ENCODE measurements at regions not wholly inside any gene's neighbourhood (a gene's known extent, or its start where the extent isn't known, plus 50 kb on each side); places are given as distances from the start of the nearest gene placed in this dataset.

DNA sequence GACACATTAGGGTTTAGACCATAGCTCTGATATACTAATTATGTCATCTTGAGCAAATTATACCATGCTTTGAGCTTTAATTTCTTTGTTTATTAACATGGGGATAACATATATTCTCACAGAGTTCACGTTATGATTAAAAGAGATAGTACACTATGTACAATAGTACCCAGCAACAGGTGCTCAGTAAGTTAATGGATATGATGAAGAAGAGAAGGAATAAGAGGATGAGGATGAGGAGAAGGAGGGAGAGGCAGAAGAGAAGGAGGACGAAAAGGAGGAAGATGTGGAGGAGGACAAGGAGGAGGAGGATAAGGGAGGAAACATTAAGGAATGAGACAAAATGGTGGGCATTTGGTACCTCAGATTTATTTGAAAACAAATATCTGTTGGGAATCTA, 260.4 kb downstream of the SH2D1A start:
- no peak overlapping the region for H3K18ac ChIP-seq (ENCODE audit: low read depth, low read length)
- ChIA-PET POLR2A (ENCODE audit: unreplicated experiment) (no interaction called here), CTCF (no interaction called here)
- in situ Hi-C loops (cut with MboI; ENCODE audit: low sequenced_read_pairs) = no loop called here
- H3K56ac ChIP-seq (ENCODE audit: extremely low read depth, insufficient read depth, low read length) = no peak overlapping the region
- H3K4me2 ChIP-seq (ENCODE audit: low read depth, low read length) = no peak overlapping the region
- TF ChIP-seq RAD21 (IDR thresholded peaks at IDR 0.05; ENCODE audit: low read length) = no peak
- no peak for TF ChIP-seq CHD1 (IDR thresholded peaks at IDR 0.05; ENCODE audit: low read depth, low read length)
- no peak for TF ChIP-seq BHLHE40 (IDR thresholded peaks at IDR 0.05; ENCODE audit: low read depth, low read length)
- no peak for TF ChIP-seq POLR2A (IDR thresholded peaks at IDR 0.05; ENCODE audit: low read depth, low read length)
- no peak for TF ChIP-seq NFE2L2 (IDR thresholded peaks at IDR 0.05; ENCODE audit: low read depth, low read length)
- no peak for TF ChIP-seq RFX5 (IDR thresholded peaks at IDR 0.05; ENCODE audit: low read depth, low read length)
- TF ChIP-seq, protein P1, sequence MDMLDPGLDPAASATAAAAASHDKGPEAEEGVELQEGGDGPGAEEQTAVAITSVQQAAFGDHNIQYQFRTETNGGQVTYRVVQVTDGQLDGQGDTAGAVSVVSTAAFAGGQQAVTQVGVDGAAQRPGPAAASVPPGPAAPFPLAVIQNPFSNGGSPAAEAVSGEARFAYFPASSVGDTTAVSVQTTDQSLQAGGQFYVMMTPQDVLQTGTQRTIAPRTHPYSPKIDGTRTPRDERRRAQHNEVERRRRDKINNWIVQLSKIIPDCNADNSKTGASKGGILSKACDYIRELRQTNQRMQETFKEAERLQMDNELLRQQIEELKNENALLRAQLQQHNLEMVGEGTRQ (IDR thresholded peaks at IDR 0.05; ENCODE audit: low read depth, low read length) = no peak
- no peak for DNase-seq
- H4K20me1 ChIP-seq (ENCODE audit: insufficient read depth, low read length) = no peaks in the 10 kb centered on the region
- ATAC-seq (ENCODE audit: low read depth) = no peak
- H3K4me3 ChIP-seq (ENCODE audit: insufficient read depth, low read depth, low read length) = no peak overlapping the region
- H2BK15ac ChIP-seq (ENCODE audit: low read depth, low read length) = no peak overlapping the region
- no peaks in the 10 kb centered on the region for H3K4me1 ChIP-seq (ENCODE audit: control insufficient read depth, insufficient read depth, low read length)
- H2AFZ ChIP-seq (replicated peaks; ENCODE audit: low read length, poor library complexity) = no peak overlapping the region
- no peak overlapping the region for H3K9ac ChIP-seq (ENCODE audit: low read depth, low read length)
- H2BK5ac ChIP-seq (ENCODE audit: low read depth, low read length, poor library complexity, severe bottlenecking) = no peak overlapping the region
- 11 to 100% methylated on average over 1 of the region's 2 CpGs for WGBS, 2 experiments (ENCODE audit: extremely low coverage in 2 of 2, insufficient read length in 1 of 2)
- H3K4ac ChIP-seq (ENCODE audit: low read depth, low read length) = no peak overlapping the region
- no peak overlapping the region for H3K23ac ChIP-seq (ENCODE audit: low read depth, low read length)
- intact Hi-C loops (cut with micrococcal nuclease) = no loop called here
- dilution Hi-C loops (cut with HindIII; ENCODE audit: low sequenced_read_pairs, unreplicated experiment) = no loop called here
- H3K27ac ChIP-seq (ENCODE audit: insufficient read depth, low read length) = no peak overlapping the region
- no TSS peak for BruUV-seq (replicated peaks)
- no peaks in the 10 kb centered on the region for H3K9me1 ChIP-seq (ENCODE audit: insufficient read depth, low read length)
- H2BK20ac ChIP-seq (ENCODE audit: low read depth, low read length) = no peak overlapping the region
- H2BK120ac ChIP-seq (ENCODE audit: low read depth, low read length) = no peak overlapping the region
- H3K9me3 ChIP-seq (ENCODE audit: control insufficient read depth, insufficient read depth, low read length) = no peaks in the 10 kb centered on the region
- no peaks in the 10 kb centered on the region for H3K79me1 ChIP-seq (ENCODE audit: low read depth in 1 of 2, low read length in 2 of 2)
- H2AK9ac ChIP-seq (replicated peaks; ENCODE audit: low read depth, low read length, poor library complexity) = no peak overlapping the region
- no peaks in the 10 kb centered on the region for H3K36me3 ChIP-seq (ENCODE audit: control insufficient read depth, insufficient read depth, low read length)
- no peak overlapping the region for H2AK5ac ChIP-seq (ENCODE audit: low read depth, low read length)
- no peaks in the 10 kb centered on the region for H3K27me3 ChIP-seq (ENCODE audit: control insufficient read depth, insufficient read depth, low read length)
- H4K5ac ChIP-seq (ENCODE audit: low read depth, low read length) = no peak overlapping the region
- no peak overlapping the region for H3K14ac ChIP-seq (replicated peaks; ENCODE audit: low read depth, low read length)
- H4K8ac ChIP-seq (ENCODE audit: low read depth in 2 of 2, low read length in 2 of 2) = no peak overlapping the region
- no peak overlapping the region for H4K91ac ChIP-seq (ENCODE audit: insufficient read depth, low read depth, low read length)
